K562 (cell line): ENCODE measurements at regions not wholly inside any gene's neighbourhood (a gene's known extent, or its start where the extent isn't known, plus 50 kb on each side); places are given as distances from the start of the nearest gene placed in this dataset.

Experiments used
- ATAC-seq: fragments of 200-7000 bp; cut with Tn5 transposase; 3 replicates; pipeline ENCODE4 v1.9.1; 2020; ENCODE audit warnings: moderate library complexity
- BruUV-seq: library from RNA; stranded (reverse); fragments of 400-500 nt; replicated peaks from 2 replicates; lab custom pipeline; 2021; lab: Mats Ljungman, UMichigan
- CTCF ChIA-PET: fragments of 300-600 bp; formaldehyde crosslinking; extraction: SDS; loops from one replicate; lab custom pipeline; 2021; ENCODE audit warnings: low intra/inter-chr PET ratio; lab: Yijun Ruan, JAX
- POLR2A ChIA-PET: fragments of 300-600, 350-650 bp; sonication (Branson Sonifier 250); formaldehyde crosslinking; extraction: SDS; loops from one replicate; lab custom pipeline; 2021; ENCODE audit warnings: antibody characterized with exemption, inconsistent platforms; lab: Yijun Ruan, JAX
- DNase-seq, 4 experiments: peaks; one replicate each; pipeline versions ENCODE4 v3.0.0 to v3.0.0-alpha.2; 2011 to 2018; ENCODE audit warnings: low spot score in 3 of 4, mixed read lengths in 3 of 4; ENCODE audit errors: extremely low read depth in 1 of 4
- FAIRE-seq: peaks from 2 replicates; lab custom pipeline; 2011; peaks lifted over from hg19 to GRCh38; lab: Jason Lieb, UNC
- H2AFZ ChIP-seq: 2 replicates; pipeline ENCODE4 v1.6.0; 2011; ENCODE audit warnings: low read depth, low read length, control low read depth, inconsistent platforms
- H3K27ac ChIP-seq: fragments of 200-600 bp; 3 replicates; pipeline ENCODE4 v1.8.0; 2011; ENCODE audit warnings: low read depth, mild to moderate bottlenecking, control low read depth, inconsistent platforms, low read length, moderate library complexity, mixed read lengths; ENCODE audit errors: extremely low read depth
- H3K27me3 ChIP-seq, 2 experiments: fragments of 300-600 bp in 1 of 2; 2 replicates in 1 of 2; 3 replicates in 1 of 2; pipeline versions ENCODE4 v1.6.0 to v1.8.0; 2011; ENCODE audit warnings: inconsistent platforms in 2 of 2, low read length in 2 of 2, mild to moderate bottlenecking in 1 of 2, mixed read lengths in 1 of 2, moderate library complexity in 1 of 2; ENCODE audit not compliant: control insufficient read depth in 2 of 2, insufficient read depth in 2 of 2
- H3K36me3 ChIP-seq: fragments of 300-600 bp; 3 replicates; pipeline ENCODE4 v1.8.0; 2011; ENCODE audit warnings: mild to moderate bottlenecking, low read length, inconsistent platforms; ENCODE audit not compliant: control insufficient read depth, insufficient read depth
- H3K4me1 ChIP-seq, 2 experiments: fragments of 200-600 bp in 1 of 2; replicated peaks in 1 of 2; 2 replicates in 1 of 2; 3 replicates in 1 of 2; pipeline versions ENCODE4 v1.5.1 to v1.8.0; 2011; ENCODE audit warnings: inconsistent platforms in 2 of 2, low read length in 2 of 2, mild to moderate bottlenecking in 1 of 2, mixed read lengths in 1 of 2, moderate library complexity in 1 of 2; ENCODE audit not compliant: control insufficient read depth in 2 of 2, insufficient read depth in 2 of 2
- H3K4me2 ChIP-seq: 2 replicates; pipeline ENCODE4 v1.6.1; 2011; ENCODE audit warnings: low read length, control low read depth, inconsistent platforms, mixed read lengths; ENCODE audit not compliant: insufficient read depth
- H3K4me3 ChIP-seq: fragments of 200-600 bp; sonication (generic), shearing (Covaris generic); 2 replicates; pipeline ENCODE4 v1.5.1; 2016; ENCODE audit warnings: control low read depth, inconsistent platforms
- H3K79me2 ChIP-seq: fragments of 200-600 bp; 3 replicates; pipeline ENCODE4 v1.8.0; 2011; ENCODE audit warnings: low read length, inconsistent platforms; ENCODE audit not compliant: control insufficient read depth, insufficient read depth
- H3K9ac ChIP-seq, 2 experiments: 2 replicates each; pipeline versions ENCODE4 v1.6.0 to v1.6.1; 2011; ENCODE audit warnings: low read depth in 2 of 2, low read length in 2 of 2, control low read depth in 1 of 2, inconsistent platforms in 1 of 2, mild to moderate bottlenecking in 1 of 2, mixed read lengths in 1 of 2; ENCODE audit not compliant: insufficient read depth in 1 of 2
- H3K9me1 ChIP-seq: one replicate; pipeline ENCODE4 v1.6.0; 2011; ENCODE audit warnings: inconsistent platforms, mild to moderate bottlenecking, low read length, moderate library complexity; ENCODE audit not compliant: control insufficient read depth, insufficient read depth
- H3K9me3 ChIP-seq: replicated peaks from 2 replicates; pipeline ENCODE4 v1.5.1; 2011; ENCODE audit warnings: low read depth, low read length, inconsistent platforms; ENCODE audit not compliant: control insufficient read depth, insufficient read depth
- H4K20me1 ChIP-seq: replicated peaks from 2 replicates; pipeline ENCODE4 v1.6.1; 2011; ENCODE audit warnings: low read length, inconsistent platforms, mixed read lengths; ENCODE audit not compliant: control insufficient read depth, insufficient read depth
- BCOR ChIP-seq: fragments of 450-650 bp; IDR thresholded peaks from 2 replicates; pipeline ENCODE4 v1.6.1; 2016
- CCAR2 ChIP-seq: fragments of 200-400 bp; formaldehyde crosslinking; IDR thresholded peaks from 2 replicates; pipeline ENCODE4 v1.6.1; 2017; ENCODE audit warnings: mild to moderate bottlenecking, low read depth, low read length
- IFI16 ChIP-seq: fragments of 250-450 bp; sonication (Bioruptor Pico); IDR thresholded peaks from 2 replicates; pipeline ENCODE4 v2.1.2; 2022; ENCODE audit warnings: mild to moderate bottlenecking, inconsistent platforms
- NFXL1 ChIP-seq: fragments of 450-650 bp; formaldehyde crosslinking; IDR thresholded peaks from 2 replicates; pipeline ENCODE4 v1.4.0; 2021; ENCODE audit warnings: mild to moderate bottlenecking
- NR2C2 ChIP-seq, 2 experiments: fragments of 200-800 bp in 1 of 2; sonication (Bioruptor generic) in 1 of 2; sonication (generic) in 1 of 2; formaldehyde crosslinking in 1 of 2; IDR thresholded peaks; 2 replicates each; pipeline versions ENCODE4 v1.6.1 to v1.8.0; 2016 to 2022; ENCODE audit warnings: mild to moderate bottlenecking in 1 of 2, missing compliant biosample characterization in 1 of 2, missing genetic modification characterization in 1 of 2, missing genetic modification reagents in 1 of 2
- XRCC3 ChIP-seq: fragments of 450-650 bp; IDR thresholded peaks from 2 replicates; pipeline ENCODE4 v1.6.1; 2017; ENCODE audit warnings: mild to moderate bottlenecking, moderate library complexity
- ZNF561 ChIP-seq: fragments of 450-650 bp; formaldehyde crosslinking; conservative IDR thresholded peaks from 2 replicates; pipeline ENCODE4 v1.4.0; 2020; ENCODE audit warnings: mild to moderate bottlenecking, moderate library complexity
- WGBS: fragments of 100-300 bp; shearing (Covaris generic); methylation state at CpG from one replicate; pipeline ENCODE4 v1.1.6; 2016; ENCODE audit warnings: low coverage, mixed read lengths; ENCODE audit not compliant: insufficient coverage; ENCODE audit errors: missing lambda C conversion rate; 5-methylcytosine and 5-hydroxymethylcytosine counted together
- in situ Hi-C: fragments of 300-500 bp; cut with MboI; formaldehyde crosslinking; loops from 4 replicates; pipeline ENCODE4 v1.15.0; 2018; ENCODE audit warnings: inconsistent platforms, mixed read lengths
- intact Hi-C: fragments of 100-400 bp; cut with micrococcal nuclease; formaldehyde crosslinking; loops from 2 replicates; pipeline ENCODE4 v1.14.2; 2022
- TF ChIP-seq, protein P1 (sequence below), 2 experiments: fragments of 450-650 bp in 1 of 2; sonication (generic) in 1 of 2; formaldehyde crosslinking in 1 of 2; IDR thresholded peaks; 2 replicates each; pipeline versions ENCODE4 v1.7.1 to v1.9.0; 2016 to 2022; ENCODE audit warnings: inconsistent platforms in 1 of 2, mild to moderate bottlenecking in 1 of 2, missing genetic modification reagents in 1 of 2

DNA sequence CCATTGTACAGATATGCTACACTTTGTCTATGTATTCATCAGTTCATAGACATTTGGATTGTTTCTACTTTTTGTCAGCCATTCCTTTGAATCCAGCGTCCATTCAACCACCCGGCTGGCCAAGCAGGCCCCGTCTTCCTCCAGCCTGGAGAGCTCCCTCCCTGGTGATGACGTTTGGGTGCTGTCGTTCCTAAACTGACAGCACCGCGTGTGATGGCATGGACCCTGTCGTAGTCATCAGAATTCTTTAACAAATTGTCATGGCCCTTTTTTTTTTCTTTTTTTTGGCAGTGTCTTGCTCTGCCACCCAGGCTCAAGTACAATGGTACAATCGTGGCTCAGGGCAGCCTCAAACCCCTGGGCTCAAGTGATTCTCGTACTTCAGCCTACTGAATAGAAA lies 138.6 kb upstream of the ERRFI1 start:
- intact Hi-C loops (loop anchor here (5.0 kb wide), 1 partner anchor 53 kb away; no protein-coding TSS in a partner anchor), in situ Hi-C loops (no loop called here)
- H3K9ac ChIP-seq, result no peak overlapping the region
- H3K36me3 ChIP-seq, result no peaks in the 10 kb centered on the region
- no peak overlapping the region for H2AFZ ChIP-seq
- no peak overlapping the region for H3K4me3 ChIP-seq
- TF ChIP-seq ZNF561 (CRISPR knock-in tag), result no peak
- TF ChIP-seq NR2C2 (CRISPR knock-in tag; IDR thresholded peaks at IDR 0.05), result no peak
- TF ChIP-seq NR2C2 (tag; IDR thresholded peaks at IDR 0.05), result no peak
- TF ChIP-seq NFXL1 (CRISPR knock-in tag), result no peak
- TF ChIP-seq CCAR2, result no peak
- TF ChIP-seq, protein P1, sequence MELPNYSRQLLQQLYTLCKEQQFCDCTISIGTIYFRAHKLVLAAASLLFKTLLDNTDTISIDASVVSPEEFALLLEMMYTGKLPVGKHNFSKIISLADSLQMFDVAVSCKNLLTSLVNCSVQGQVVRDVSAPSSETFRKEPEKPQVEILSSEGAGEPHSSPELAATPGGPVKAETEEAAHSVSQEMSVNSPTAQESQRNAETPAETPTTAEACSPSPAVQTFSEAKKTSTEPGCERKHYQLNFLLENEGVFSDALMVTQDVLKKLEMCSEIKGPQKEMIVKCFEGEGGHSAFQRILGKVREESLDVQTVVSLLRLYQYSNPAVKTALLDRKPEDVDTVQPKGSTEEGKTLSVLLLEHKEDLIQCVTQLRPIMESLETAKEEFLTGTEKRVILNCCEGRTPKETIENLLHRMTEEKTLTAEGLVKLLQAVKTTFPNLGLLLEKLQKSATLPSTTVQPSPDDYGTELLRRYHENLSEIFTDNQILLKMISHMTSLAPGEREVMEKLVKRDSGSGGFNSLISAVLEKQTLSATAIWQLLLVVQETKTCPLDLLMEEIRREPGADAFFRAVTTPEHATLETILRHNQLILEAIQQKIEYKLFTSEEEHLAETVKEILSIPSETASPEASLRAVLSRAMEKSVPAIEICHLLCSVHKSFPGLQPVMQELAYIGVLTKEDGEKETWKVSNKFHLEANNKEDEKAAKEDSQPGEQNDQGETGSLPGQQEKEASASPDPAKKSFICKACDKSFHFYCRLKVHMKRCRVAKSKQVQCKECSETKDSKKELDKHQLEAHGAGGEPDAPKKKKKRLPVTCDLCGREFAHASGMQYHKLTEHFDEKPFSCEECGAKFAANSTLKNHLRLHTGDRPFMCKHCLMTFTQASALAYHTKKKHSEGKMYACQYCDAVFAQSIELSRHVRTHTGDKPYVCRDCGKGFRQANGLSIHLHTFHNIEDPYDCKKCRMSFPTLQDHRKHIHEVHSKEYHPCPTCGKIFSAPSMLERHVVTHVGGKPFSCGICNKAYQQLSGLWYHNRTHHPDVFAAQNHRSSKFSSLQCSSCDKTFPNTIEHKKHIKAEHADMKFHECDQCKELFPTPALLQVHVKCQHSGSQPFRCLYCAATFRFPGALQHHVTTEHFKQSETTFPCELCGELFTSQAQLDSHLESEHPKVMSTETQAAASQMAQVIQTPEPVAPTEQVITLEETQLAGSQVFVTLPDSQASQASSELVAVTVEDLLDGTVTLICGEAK (IDR thresholded peaks at IDR 0.05), result no peak
- TF ChIP-seq, protein P1 (CRISPR knock-in tag; IDR thresholded peaks at IDR 0.05), result no peak
- no peak for TF ChIP-seq XRCC3
- no peak for TF ChIP-seq BCOR
- no peak for TF ChIP-seq IFI16 (CRISPR knock-in tag)
- H3K9me3 ChIP-seq, result no peaks in the 10 kb centered on the region
- ChIA-PET CTCF (interaction anchor here (0.6 kb wide), 1 partner anchor 331 kb away, joined by 3 read pairs; no protein-coding TSS in a partner anchor), POLR2A (no interaction called here)
- peaks cover 2 to 16% of the 10 kb centered on the region in 2 experiments; a peak in 2 of 5 replicates for H3K27me3 ChIP-seq
- H3K4me1 ChIP-seq, result peaks cover 0 to 8% of the 10 kb centered on the region in 2 experiments; a peak in 2 of 5 replicates
- H3K27ac ChIP-seq, result no peak overlapping the region
- no TSS peak for BruUV-seq
- H3K4me2 ChIP-seq, result no peak overlapping the region
- FAIRE-seq, result no peak
- no peaks in the 10 kb centered on the region for H3K79me2 ChIP-seq
- WGBS, result 20% methylated on average over 10 of the region's 10 CpGs
- H3K9me1 ChIP-seq, result no peaks in the 10 kb centered on the region
- DNase-seq, result no peak
- no peak for ATAC-seq
- H4K20me1 ChIP-seq, result no peaks in the 10 kb centered on the region
